ENCODE measurements at regions not wholly inside any gene's neighbourhood (a gene's known extent, or its start where the extent isn't known, plus 50 kb on each side); places are given as distances from the start of the nearest gene placed in this dataset.

DNA sequence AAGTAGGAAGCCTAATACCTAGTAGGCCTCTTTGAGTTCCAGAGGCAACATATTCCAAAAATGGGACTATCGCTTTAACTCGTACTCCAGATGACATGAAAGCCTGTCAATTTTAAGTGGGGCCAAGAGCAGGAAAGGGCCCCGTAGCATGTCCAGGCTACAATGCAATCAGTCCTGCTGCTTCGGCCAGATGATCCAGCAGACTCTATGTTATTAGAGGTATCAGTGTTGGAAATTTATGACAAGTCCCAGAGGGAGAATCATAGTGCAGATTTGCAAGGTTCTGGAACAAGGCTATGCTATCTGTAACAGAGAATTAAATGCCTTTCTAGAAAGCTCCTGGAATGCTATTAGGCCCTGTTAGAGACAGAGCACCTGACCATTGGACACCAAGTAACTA is 56.7 kb upstream of the SRP9 start:
- Histone ChIP-seq H3K9me2 (ENCODE audit: insufficient read depth) (no peaks in the 10 kb centered on the region; the same call in 1 of the 2 replicates), H3K36me3 (ENCODE audit: low read depth) (no peaks in the 10 kb centered on the region), H3F3A (ENCODE audit: insufficient read depth, low read depth) (peaks cover 8% of the 10 kb centered on the region; the same call in 1 of the 2 replicates), H3K79me2 (ENCODE audit: low read depth) (no peaks in the 10 kb centered on the region), H2AFZ (no peak overlapping the region), H3K4me3 (no peak overlapping the region), H4K20me1 (ENCODE audit: insufficient read depth) (no peaks in the 10 kb centered on the region), H3K27me3 (ENCODE audit: insufficient read depth, low read depth) (no peaks in the 10 kb centered on the region), H3K9me3 (ENCODE audit: insufficient read depth, low read depth) (no peaks in the 10 kb centered on the region), H3K27ac (no peak overlapping the region), H3K4me2 (no peak overlapping the region), H3K4me1 (replicated peaks; ENCODE audit: insufficient read depth) (no peaks in the 10 kb centered on the region)
- no peak for TF ChIP-seq EZH2 (IDR thresholded peaks at IDR 0.05; ENCODE audit: low read depth)
- TF ChIP-seq, protein P1, sequence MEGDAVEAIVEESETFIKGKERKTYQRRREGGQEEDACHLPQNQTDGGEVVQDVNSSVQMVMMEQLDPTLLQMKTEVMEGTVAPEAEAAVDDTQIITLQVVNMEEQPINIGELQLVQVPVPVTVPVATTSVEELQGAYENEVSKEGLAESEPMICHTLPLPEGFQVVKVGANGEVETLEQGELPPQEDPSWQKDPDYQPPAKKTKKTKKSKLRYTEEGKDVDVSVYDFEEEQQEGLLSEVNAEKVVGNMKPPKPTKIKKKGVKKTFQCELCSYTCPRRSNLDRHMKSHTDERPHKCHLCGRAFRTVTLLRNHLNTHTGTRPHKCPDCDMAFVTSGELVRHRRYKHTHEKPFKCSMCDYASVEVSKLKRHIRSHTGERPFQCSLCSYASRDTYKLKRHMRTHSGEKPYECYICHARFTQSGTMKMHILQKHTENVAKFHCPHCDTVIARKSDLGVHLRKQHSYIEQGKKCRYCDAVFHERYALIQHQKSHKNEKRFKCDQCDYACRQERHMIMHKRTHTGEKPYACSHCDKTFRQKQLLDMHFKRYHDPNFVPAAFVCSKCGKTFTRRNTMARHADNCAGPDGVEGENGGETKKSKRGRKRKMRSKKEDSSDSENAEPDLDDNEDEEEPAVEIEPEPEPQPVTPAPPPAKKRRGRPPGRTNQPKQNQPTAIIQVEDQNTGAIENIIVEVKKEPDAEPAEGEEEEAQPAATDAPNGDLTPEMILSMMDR (conservative IDR thresholded peaks at IDR 0.05) = no peak
- intact Hi-C loops (cut with micrococcal nuclease; ENCODE audit: unreplicated experiment) = no loop called here
- BruUV-seq (replicated peaks) = no TSS peak
- ChIA-PET CTCF (no interaction called here), POLR2A (ENCODE audit: unreplicated experiment) (interaction anchor here (0.6 kb wide), 1 partner anchor 572 kb away, joined by 4 read pairs; no protein-coding TSS in a partner anchor)
- DNase-seq = no peak

DNA sequence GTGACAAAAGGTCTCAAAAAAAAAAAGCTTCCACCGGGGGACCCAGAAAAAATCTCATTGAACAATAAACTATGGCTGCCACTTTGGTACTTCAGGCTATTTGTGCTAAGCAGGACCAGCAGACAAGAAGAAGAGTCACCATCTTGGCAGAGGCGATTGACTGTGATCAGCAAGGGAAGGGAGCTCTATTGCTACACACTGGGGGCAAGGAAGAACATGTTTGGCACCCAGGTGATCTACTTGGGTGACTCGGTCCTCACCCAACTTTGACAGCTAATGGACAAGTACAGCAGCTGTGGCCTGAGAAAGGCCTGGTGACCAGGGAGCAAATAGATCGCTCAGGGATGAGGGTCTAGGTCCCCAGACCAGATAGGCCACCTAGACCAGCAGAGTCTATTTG is 53.4 kb upstream of the SRP9 start:
- Histone ChIP-seq H3K36me3 (ENCODE audit: low read depth) (no peaks in the 10 kb centered on the region), H3K79me2 (ENCODE audit: low read depth) (no peaks in the 10 kb centered on the region), H3K4me1 (replicated peaks; ENCODE audit: insufficient read depth) (no peaks in the 10 kb centered on the region), H3K4me3 (no peak overlapping the region), H3F3A (ENCODE audit: insufficient read depth, low read depth) (peaks cover 8% of the 10 kb centered on the region; the same call in 1 of the 2 replicates), H3K9me2 (ENCODE audit: insufficient read depth) (no peaks in the 10 kb centered on the region), H3K27ac (no peak overlapping the region), H3K4me2 (no peak overlapping the region), H4K20me1 (ENCODE audit: insufficient read depth) (no peaks in the 10 kb centered on the region), H2AFZ (no peak overlapping the region), H3K27me3 (ENCODE audit: insufficient read depth, low read depth) (no peaks in the 10 kb centered on the region), H3K9me3 (ENCODE audit: insufficient read depth, low read depth) (no peaks in the 10 kb centered on the region)
- ChIA-PET POLR2A (ENCODE audit: unreplicated experiment) (interaction anchor here (0.6 kb wide), 1 partner anchor 150 kb away, joined by 7 read pairs; no protein-coding TSS in a partner anchor), CTCF (no interaction called here)
- TF ChIP-seq EZH2 (IDR thresholded peaks at IDR 0.05; ENCODE audit: low read depth) = no peak
- TF ChIP-seq, protein P1 (conservative IDR thresholded peaks at IDR 0.05) = no peak
- no peak for DNase-seq
- BruUV-seq (replicated peaks) = no TSS peak
- intact Hi-C loops (cut with micrococcal nuclease; ENCODE audit: unreplicated experiment) = no loop called here

All from PC-9 (cell line).